Transverse colon (tissue), 4 donors: ENCODE measurements at regions not wholly inside any gene's neighbourhood (a gene's known extent, or its start where the extent isn't known, plus 50 kb on each side); places are given as distances from the start of the nearest gene placed in this dataset.

Source experiments
- DNase-seq: peaks from one replicate; pipeline ENCODE4 v3.0.0-alpha.2; 2019
- H3K27ac ChIP-seq, 4 donors: fragments of 200-600 bp; sonication (generic); 2 replicates each; pipeline ENCODE4 v1.5.1; 2016 to 2018; ENCODE audit warnings: inconsistent platforms in 4 of 4
- H3K27me3 ChIP-seq: fragments of 200-600 bp; sonication (generic); 2 replicates; pipeline ENCODE4 v1.5.1; 2017; ENCODE audit warnings: inconsistent platforms
- H3K36me3 ChIP-seq, 4 donors: fragments of 200-600 bp; sonication (generic); 2 replicates each; pipeline ENCODE4 v1.5.1; 2017 to 2019; ENCODE audit warnings: inconsistent platforms in 4 of 4
- H3K4me1 ChIP-seq, 4 donors: fragments of 200-600 bp; sonication (generic); 2 replicates each; pipeline ENCODE4 v1.5.1; 2017 to 2020; ENCODE audit warnings: inconsistent platforms in 4 of 4
- H3K4me3 ChIP-seq, 4 donors: fragments of 200-600 bp; sonication (generic); 1 replicate in 1 of 4; 2 replicates in 3 of 4; pipeline versions ENCODE4 v1.5.1 to v1.6.1; 2017 to 2019; ENCODE audit warnings: inconsistent platforms in 4 of 4
- H3K9me3 ChIP-seq, 2 donors: fragments of 200-600 bp; sonication (generic); 2 replicates each; pipeline ENCODE4 v1.5.1; 2017 to 2019; ENCODE audit warnings: inconsistent platforms in 2 of 2
- EP300 ChIP-seq: sonication (generic); formaldehyde crosslinking; IDR thresholded peaks from one replicate; pipeline ENCODE4 v1.6.1; 2017; ENCODE audit warnings: antibody characterized with exemption, low read depth
- POLR2A ChIP-seq: fragments of 450-650 bp; IDR thresholded peaks from one replicate; pipeline ENCODE4 v1.6.1; 2016; ENCODE audit warnings: antibody characterized with exemption, mild to moderate bottlenecking, moderate library complexity
- POLR2AphosphoS5 ChIP-seq, 3 donors: sonication (generic); formaldehyde crosslinking; IDR thresholded peaks; one replicate each; pipeline ENCODE4 v1.6.1; 2016; ENCODE audit warnings: antibody characterized with exemption in 3 of 3
- WGBS, 2 donors: methylation state at CpG; one replicate each; pipeline ENCODE4 v1.1.5; 2018; ENCODE audit warnings: low coverage in 1 of 2; 5-methylcytosine and 5-hydroxymethylcytosine counted together
- in situ Hi-C, 4 donors: fragments of 200-750 bp; cut with MboI; loops; one replicate each; pipeline versions ENCODE4 v1.15.0 to v1.15.1; 2017; ENCODE audit warnings: low sequenced_read_pairs in 3 of 4, low pct_ligation_motif_present in 1 of 4, low pct_unique_long_range_greater_than_20kb in 1 of 4
- intact Hi-C: fragments of 100-400 bp; cut with DNase I; formaldehyde crosslinking; loops from one replicate; pipeline ENCODE4 v1.15.1; 2023; ENCODE audit warnings: low total_unique reads
- TF ChIP-seq, protein P1 (sequence below), 5 experiments: fragments of 200-600 bp in 3 of 5; fragments of 450-650 bp in 2 of 5; sonication (generic) in 3 of 5; IDR thresholded peaks; 1 replicate in 2 of 5; 2 replicates in 3 of 5; pipeline ENCODE4 v1.5.1; 2016 to 2017; ENCODE audit warnings: antibody characterized with exemption in 5 of 5, inconsistent platforms in 3 of 5, mild to moderate bottlenecking in 2 of 5, moderate library complexity in 1 of 5

DNA sequence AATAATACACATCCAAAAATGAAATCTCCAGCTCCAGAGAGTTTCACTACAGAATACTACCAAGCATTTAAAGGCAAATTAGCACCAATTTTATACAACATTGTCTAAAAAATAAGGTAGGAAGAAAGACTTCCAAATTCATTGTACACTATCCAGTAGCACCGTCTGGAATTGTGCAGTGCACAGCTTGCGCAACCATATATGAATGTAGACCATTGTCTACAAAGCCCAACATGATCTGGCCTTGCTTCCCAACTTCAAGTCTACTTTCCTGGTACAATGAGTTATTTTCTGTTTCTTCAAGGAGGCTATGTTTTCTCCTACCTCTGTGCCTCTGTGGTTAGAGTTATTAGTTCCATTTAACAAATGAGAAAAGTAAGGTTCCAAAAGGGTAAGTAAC, 115.4 kb upstream of the FOXK1 start:
- no peak overlapping the region for H3K27ac ChIP-seq
- in situ Hi-C loops (no loop called here), intact Hi-C loops (no loop called here)
- no peaks in the 10 kb centered on the region for H3K9me3 ChIP-seq
- no peaks in the 10 kb centered on the region for H3K4me1 ChIP-seq
- H3K4me3 ChIP-seq = no peak overlapping the region
- 81 to 94% methylated on average over 2 of the region's 2 CpGs for WGBS, 2 donors
- no peaks in the 10 kb centered on the region for H3K36me3 ChIP-seq
- no peak for DNase-seq
- peaks cover 14% of the 10 kb centered on the region for H3K27me3 ChIP-seq
- TF ChIP-seq POLR2AphosphoS5 (IDR thresholded peaks at IDR 0.05) (no peak), EP300 (no peak), POLR2A (no peak)
- TF ChIP-seq, protein P1, sequence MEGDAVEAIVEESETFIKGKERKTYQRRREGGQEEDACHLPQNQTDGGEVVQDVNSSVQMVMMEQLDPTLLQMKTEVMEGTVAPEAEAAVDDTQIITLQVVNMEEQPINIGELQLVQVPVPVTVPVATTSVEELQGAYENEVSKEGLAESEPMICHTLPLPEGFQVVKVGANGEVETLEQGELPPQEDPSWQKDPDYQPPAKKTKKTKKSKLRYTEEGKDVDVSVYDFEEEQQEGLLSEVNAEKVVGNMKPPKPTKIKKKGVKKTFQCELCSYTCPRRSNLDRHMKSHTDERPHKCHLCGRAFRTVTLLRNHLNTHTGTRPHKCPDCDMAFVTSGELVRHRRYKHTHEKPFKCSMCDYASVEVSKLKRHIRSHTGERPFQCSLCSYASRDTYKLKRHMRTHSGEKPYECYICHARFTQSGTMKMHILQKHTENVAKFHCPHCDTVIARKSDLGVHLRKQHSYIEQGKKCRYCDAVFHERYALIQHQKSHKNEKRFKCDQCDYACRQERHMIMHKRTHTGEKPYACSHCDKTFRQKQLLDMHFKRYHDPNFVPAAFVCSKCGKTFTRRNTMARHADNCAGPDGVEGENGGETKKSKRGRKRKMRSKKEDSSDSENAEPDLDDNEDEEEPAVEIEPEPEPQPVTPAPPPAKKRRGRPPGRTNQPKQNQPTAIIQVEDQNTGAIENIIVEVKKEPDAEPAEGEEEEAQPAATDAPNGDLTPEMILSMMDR (IDR thresholded peaks at IDR 0.05) = no peak

DNA sequence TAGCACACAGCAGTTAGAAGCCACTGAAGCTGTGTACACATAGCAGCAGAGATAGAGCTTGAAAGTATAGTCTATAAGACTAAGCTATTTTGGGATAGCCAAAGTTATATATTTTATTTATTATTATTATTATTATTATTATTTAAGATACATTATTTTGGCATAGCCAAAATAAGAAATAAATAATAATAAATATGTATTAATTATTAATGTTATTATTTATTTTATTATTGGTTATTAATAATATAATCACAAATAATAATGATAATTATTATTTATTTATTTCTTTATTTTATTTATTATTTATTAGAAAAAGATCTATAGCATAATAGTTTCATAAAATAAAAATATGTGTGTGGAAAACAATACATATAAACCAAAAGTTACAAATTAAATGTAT, 107.2 kb upstream of the FOXK1 start:
- intact Hi-C loops (no loop called here), in situ Hi-C loops (no loop called here)
- TF ChIP-seq EP300 (no peak), POLR2AphosphoS5 (IDR thresholded peaks at IDR 0.05) (no peak), POLR2A (no peak)
- TF ChIP-seq, protein P1 (IDR thresholded peaks at IDR 0.05) = no peak
- H3K4me1 ChIP-seq = no peaks in the 10 kb centered on the region
- H3K27me3 ChIP-seq = no peaks in the 10 kb centered on the region
- H3K9me3 ChIP-seq = no peaks in the 10 kb centered on the region
- no peak overlapping the region for H3K4me3 ChIP-seq
- DNase-seq = no peak
- H3K27ac ChIP-seq = no peak overlapping the region
- H3K36me3 ChIP-seq = no peaks in the 10 kb centered on the region

DNA sequence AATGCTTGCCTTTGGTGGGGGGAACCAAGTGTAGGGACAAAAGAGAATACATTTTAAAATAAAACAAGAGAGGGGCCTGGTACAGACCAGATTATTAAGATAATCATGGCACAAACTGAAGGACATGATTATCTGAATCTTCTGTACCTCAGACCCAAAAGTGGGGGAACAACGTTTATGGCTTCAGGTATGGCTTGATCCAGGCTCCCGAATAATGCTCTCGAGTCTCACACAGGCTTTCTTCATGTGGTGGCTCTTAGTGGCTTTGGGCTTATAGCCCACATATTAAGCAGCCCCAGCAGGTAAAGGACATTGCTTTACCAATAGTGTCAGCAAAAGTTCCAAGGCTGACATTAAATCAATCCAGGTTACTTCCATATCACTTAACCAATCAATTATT, 106.8 kb upstream of the FOXK1 start:
- intact Hi-C loops = no loop called here
- H3K4me1 ChIP-seq = no peaks in the 10 kb centered on the region
- TF ChIP-seq POLR2AphosphoS5 (IDR thresholded peaks at IDR 0.05) = no peak
- H3K9me3 ChIP-seq = no peaks in the 10 kb centered on the region
- in situ Hi-C loops = no loop called here
- no peak overlapping the region for H3K4me3 ChIP-seq
- H3K27ac ChIP-seq = no peak overlapping the region
- no peaks in the 10 kb centered on the region for H3K27me3 ChIP-seq
- no peaks in the 10 kb centered on the region for H3K36me3 ChIP-seq
- no peak for DNase-seq
- 74 to 100% methylated on average over 1 to 3 of the region's 3 CpGs for WGBS, 2 donors

DNA sequence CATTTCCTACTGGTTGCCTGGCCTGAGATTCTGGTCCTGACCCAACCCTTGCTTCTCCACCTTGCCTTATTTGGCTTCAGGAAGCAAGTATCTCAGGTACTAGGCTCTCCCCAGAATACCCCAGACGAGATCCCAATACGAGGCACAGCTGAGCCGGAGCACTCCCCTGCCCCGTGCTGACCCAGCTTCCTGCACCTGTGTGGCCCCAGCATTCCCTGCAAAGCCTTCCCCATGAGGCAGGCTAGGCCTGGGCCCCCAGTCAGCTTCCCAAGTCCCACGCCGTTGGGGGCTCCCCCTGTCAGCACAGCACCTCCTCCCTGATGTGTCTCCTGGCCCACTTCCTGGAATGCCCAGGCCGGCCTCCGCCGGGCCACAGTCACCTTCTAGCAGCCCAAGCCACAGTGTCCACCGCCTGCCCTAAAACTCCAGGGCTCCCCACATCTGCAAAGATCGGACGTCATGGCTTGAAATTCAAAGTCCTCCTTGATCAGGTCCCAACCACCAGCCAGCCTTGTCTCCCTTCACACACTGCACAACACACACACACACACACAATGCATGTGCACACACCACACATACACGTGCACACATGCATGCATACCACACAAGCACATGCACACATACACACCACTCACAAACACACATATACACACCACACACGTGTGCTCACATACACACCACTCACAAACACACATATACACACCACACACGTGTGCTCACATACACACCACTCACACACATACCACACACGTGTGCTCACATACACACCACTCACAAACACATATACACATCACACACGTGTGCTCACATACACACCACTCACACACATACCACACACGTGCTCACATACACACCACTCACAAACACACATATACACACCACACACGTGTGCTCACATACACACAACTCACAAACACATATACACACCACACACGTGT, 78.9 kb upstream of the FOXK1 start:
- Histone ChIP-seq H3K4me3 (no peak overlapping the region), H3K4me1 (no peaks in the 10 kb centered on the region), H3K36me3 (no peaks in the 10 kb centered on the region), H3K27ac (no peak overlapping the region), H3K9me3 (no peaks in the 10 kb centered on the region), H3K27me3 (peaks cover 3% of the 10 kb centered on the region)
- no peak for TF ChIP-seq EP300
- no peak for TF ChIP-seq POLR2A
- TF ChIP-seq POLR2AphosphoS5 (IDR thresholded peaks at IDR 0.05) = no peak
- TF ChIP-seq, protein P1 (IDR thresholded peaks at IDR 0.05) = no peak
- WGBS, 2 donors = 74 to 87% methylated on average over 10 to 20 of the region's 20 CpGs
- no peak for DNase-seq
- in situ Hi-C loops (loop anchor here in 3 of 4 donors (25.0 kb wide), 2 partner anchors 159 to 484 kb away; no protein-coding TSS in a partner anchor), intact Hi-C loops (no loop called here)
